ENCODE measurements at regions not wholly inside any gene's neighbourhood (a gene's known extent, or its start where the extent isn't known, plus 50 kb on each side); places are given as distances from the start of the nearest gene placed in this dataset.

DNA sequence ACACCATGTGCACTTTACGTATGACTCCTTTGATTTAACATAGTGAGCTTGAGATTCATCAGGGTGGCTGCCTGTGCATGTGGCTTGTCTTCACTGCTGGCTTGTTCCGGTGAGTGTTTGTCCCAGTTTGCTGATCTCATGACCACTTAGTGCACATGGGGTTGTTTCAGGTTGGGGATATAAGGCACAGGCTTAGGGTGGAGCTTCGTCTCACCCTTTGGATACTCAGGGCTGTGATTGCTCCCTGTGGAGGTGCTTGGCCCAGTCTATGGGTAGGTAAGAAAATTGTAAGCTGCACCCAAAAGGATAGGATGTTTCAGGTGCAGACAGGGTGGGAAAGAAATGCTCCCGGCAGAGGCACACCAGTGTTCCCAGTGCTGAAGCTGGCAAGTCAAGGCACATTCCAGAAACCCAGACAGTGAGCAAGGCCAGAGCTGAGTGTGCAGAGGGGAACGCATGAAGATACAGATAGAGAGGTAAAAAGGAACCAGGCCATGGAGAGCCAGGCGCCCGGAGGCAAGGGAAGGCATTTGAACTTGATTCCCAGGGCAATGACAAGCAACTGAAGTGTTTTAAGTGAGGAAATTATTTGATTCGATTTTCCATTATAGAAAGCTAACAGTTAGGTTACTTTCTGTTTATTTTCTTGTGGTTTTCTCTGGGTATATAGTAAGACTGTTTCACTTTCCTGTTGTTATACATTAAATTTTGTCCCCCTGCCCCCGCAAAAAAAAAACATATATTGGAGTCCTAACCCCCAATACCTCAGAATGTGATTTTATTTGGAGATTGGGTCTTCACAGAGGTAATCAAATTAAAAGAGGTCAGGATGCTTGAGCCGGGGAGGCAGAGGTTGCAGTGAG lies 289.8 kb upstream of the KLF6 start:
- DNase-seq (ENCODE audit: low read depth in 2 of 2), result no peak

DNA sequence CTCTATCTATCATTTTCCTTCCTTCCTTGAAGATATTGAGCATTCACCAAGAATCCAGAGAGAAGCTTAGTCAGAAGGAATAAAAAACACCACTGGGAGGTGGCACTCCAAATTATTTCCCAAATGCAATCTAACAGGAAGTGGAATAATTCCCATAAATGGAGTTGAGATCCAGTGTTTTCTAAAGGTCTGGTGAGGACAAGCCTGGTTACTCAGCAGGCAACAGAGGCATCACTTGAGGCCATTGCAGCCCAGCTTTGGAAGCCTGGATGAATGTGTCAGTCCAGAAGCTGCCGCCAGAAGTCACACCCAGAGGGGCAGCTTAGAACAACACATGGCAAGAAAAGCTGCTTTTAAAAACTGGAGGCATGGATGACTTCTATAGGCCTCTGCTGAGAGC lies 288.9 kb upstream of the KLF6 start:
- DNase-seq (ENCODE audit: low read depth in 2 of 2), result peak; percentile 72

DNA sequence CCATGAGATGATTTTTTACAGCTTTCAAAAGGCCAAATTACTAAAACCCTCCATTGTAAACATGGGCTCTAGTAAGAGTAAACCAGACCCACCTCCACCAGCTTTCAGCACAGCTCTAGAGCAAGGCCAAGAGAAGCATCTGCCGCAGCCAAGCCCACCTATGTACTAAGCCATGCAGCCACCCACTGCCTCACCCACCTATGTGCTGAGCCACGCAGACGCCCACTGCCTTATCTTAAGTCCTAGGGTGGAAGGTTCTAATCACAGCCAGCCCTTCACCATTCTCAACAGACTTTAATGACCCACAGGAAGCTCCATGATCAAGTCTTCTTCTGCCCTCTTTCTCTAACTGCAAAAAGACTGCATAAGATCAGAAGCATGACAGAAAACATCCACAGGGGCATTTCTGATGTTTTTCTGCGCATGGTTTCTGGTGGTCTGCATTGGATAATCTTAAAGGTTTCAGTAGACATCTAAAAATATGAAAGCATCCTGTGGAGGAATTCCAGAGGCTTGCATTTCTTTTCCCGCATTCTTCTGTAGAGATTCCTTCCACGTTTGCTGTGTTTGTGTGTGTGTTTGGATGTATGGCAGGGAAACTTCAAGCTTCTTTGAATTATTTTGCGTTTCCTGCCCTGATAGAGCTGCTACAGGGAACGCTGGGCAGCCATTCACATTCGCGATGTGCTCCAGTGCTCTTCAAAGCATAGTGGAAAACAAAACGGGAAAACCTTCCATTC lies 286.1 kb upstream of the KLF6 start:
- no peak for DNase-seq (ENCODE audit: low read depth in 2 of 2)

DNA sequence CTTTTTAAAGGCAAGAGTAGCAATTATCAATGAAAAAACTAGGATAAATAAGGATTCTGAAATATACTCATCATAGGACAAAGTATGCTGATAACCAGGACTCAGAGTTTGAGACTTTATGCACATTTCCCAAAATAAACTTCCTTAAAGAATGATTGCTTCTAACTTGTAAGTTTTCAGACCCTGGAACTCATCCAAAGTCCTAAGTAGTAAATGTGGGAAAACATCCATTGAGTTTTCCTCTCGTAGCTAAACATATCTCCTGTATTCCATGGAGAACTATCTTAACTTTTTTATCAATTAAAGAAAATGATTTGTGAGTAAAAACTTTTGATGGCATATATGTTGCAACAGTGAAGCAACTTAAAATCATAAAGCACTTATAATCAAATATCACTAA lies 285.2 kb upstream of the KLF6 start:
- no peak for DNase-seq (ENCODE audit: low read depth in 2 of 2)

DNA sequence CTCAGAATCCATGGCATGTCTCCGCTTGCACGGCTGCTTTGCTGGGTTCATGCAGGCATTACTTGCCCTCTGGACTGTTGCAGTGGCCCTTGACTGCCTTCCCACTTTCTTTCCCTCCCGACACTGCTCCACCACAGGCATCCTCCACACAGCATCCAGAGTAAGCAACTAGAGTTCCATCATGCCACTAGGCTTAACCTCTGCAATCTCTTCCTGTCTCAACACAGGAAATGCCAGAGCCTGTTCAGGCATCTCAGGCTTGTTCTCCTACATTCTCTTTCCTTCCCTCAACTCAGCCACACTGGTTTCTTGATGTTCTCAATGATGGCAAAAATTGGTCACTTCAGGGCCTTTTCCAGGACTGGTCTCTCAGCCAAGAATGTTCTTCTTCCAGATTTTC lies 284.5 kb upstream of the KLF6 start:
- DNase-seq (ENCODE audit: low read depth in 2 of 2), result peak in 1 of 2 experiments; percentile 42

DNA sequence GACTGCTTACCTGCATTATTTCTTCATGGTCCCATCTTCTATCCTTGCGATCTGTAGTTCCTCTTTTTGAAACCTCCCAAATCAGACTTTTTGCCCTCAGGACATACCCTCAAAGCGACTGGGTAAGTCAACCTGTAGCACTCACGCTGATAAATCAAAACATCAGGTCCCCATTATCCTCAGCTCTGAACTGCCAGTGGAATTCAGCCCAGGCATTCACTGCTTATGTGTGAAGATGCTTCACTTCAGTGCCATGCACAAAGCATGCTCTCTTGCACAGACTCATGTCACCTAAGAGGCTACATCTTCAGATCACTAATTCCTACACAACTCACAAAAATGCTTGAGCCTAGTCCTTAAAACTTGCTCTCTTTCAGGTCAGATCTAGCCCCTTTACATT lies 283.6 kb upstream of the KLF6 start:
- DNase-seq (ENCODE audit: low read depth in 2 of 2), result no peak

DNA sequence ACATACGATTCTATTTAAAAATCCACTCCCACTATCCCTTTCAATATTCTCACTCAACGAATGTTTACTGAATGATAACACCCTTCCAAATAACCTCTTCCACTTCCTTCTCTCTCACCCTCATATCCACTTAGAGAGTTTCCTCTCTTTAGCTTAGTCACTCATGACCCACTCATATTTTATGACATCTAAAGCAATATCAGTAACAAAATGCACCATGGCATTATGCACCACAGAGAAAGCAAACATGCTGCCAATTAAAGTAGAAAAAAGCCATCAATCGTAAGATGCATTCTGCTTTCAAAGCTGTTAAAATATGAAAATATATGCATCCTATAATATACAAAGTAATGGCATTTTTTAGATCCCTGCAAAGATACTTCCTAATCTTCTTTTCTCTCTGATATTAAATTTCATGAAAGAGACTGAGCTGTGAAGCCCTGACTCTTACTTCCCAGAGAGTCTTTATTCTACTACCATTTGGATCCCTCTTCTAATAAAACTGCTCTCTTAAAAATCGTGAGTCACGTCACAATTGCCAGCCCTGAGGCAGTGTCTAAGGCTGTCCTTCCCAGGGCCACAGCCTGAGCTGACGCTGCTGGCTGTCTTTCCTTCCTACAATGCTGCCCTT lies 283.0 kb upstream of the KLF6 start:
- DNase-seq (ENCODE audit: low read depth in 2 of 2), result no peak

DNA sequence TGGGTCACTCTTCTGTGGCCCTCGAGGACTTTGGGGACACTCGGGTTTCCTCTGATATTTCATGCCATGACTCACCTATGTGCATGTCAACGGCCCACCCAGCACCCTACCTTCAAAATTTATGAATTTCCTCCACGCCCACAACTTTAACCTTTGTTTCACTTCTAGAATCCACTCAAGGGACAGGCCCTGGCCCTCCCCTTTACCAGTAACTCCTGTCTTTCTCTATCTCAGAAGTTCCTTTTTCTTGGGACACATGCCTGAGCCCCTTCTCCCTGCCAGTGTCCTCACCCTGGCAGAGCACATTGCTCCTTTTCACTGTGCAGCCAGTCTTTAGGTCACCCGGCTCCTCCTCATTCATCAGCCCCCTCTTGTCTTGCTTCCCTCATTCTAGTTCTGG lies 282.5 kb upstream of the KLF6 start:
- no peak for DNase-seq (ENCODE audit: low read depth in 2 of 2)

DNA sequence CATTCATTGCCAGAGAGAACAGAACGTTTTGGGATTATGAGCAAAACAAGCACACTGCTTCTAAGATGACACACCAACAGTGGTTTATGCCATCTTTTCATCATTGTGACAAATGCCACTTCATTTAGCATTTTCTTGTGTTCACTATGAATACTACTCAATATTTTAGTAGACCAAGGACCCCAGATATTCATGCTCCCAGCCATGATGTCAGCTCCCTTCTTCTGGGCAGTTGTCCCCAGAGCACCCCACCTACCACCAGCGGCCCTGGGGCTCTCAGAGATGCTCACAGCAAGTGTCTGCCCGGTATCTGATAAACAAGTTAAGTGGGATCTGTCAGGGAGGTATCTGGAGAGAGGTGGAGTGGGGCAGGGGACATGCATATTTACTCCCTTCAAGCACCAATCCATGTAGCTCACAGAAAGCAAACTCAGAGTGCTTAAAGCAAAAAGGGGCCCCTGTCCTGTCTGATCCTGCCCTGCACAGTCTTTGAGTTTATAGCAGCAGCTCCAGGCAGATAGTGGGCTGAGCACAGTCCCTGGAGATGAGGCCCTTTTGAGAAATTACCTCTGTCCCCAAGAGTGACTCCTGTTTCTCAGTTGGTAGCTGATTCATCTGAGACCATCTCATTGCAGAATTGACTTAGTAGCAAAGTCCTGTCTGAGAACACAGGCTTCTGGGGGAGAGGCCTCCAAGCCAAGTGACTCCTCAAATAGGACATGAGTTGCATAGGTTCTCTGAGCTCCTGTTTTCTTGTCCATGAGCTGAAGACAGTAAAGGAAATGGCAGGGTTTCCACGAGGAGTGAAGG lies 281.8 kb upstream of the KLF6 start:
- DNase-seq (ENCODE audit: low read depth in 2 of 2), result no peak

DNA sequence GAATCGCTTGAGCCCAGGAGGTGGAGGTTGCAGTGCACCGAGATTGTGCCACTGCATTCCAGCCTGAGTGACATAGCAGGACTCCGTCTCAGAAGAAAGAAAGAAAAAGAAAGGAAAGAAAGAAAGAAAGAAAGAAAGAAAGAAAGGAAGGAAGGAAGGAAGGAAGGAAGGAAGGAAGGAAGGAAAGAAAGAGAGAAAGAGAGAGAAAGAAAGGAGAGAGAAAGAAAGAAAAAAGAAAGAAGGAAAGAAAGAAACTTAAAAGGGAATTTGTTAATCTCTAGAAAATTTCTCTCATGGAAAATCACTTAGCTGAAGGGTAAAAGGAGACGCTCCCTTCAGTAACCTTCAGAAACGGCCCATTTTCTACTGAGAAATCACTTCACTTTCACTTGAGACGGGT lies 279.5 kb upstream of the KLF6 start:
- DNase-seq (ENCODE audit: low read depth in 2 of 2), result no peak

DNA sequence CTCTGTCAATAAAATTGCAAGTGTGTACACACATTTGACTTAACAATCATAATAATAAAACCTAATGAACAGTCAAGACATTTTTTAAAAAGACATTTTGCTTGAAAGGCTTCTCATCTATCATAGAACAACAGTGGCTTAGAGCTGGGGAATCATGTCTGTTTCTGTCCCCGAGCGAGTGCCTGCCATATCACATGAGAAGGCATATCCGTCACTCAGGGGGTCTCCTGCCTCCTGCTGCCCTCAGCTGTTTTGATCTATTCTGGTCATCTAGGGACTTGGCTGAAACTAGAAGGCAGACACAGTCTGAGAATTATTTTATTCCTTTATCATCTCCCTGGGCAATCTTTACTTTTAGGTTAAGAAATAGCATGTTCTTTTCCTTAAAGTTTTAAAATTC lies 278.7 kb upstream of the KLF6 start:
- DNase-seq (ENCODE audit: low read depth in 2 of 2), result no peak

DNA sequence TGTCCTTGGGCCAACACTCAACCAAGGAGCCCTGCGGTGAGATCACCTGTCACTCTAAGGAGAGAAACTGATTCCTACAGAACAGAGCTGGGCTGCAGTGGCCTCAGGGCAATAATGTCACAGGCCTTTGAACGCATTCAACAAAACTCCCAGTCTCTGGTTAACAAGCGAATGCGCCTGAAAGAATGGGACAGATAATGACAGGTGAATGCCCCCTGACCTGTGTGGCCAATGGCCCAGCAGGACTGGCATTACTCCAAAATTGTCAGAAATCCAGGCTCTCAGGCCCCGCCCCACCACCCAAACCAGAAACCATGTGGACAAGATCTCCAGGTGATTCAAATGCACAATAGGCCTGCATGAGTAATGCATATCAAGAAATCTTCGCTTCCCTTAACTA lies 277.7 kb upstream of the KLF6 start:
- no peak for DNase-seq (ENCODE audit: low read depth in 2 of 2)

DNA sequence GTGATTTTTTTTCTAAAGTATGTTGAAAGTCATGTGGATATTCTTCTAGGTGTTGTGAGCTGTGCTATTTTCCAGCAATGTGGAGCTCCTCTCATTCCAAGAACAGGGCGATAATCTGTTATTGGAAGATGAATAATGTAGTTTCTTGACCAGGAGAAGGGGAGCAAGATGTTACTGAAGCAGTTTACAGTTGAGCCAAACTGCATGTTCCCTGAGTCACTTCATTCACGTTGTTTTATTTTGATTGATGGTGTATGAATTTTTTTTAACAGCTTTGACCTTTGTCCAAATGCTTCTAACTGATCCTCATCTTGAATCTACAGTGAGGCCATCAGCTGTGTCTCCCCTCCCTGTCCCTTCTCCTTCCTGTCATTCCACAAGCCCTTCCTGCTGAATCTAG lies 277.1 kb upstream of the KLF6 start:
- no peak for DNase-seq (ENCODE audit: low read depth in 2 of 2)

DNA sequence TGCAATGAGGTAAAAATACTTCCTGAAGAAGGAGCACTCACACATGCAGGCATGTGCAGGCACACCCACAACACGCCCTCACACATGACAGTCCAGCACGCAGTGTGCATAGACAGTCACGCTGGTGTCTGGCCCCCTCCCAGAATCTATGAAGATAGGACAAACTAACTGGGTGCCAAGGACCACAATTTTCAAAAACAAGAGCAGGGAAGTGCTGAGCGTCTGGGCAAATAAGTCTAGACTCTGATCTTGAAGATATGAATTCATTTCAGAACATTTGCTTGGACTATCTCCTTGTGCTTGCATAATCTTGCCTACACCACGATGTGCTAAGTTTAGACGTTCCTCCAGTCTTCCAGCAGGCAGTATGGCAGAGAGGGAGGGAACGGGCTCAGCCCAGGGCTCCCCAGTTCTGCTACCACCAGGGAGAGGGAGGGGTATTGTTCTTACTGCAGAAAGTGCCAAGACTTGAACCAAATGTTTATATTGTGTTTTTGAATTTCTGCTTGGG lies 276.5 kb upstream of the KLF6 start:
- DNase-seq (ENCODE audit: low read depth in 2 of 2), result no peak

DNA sequence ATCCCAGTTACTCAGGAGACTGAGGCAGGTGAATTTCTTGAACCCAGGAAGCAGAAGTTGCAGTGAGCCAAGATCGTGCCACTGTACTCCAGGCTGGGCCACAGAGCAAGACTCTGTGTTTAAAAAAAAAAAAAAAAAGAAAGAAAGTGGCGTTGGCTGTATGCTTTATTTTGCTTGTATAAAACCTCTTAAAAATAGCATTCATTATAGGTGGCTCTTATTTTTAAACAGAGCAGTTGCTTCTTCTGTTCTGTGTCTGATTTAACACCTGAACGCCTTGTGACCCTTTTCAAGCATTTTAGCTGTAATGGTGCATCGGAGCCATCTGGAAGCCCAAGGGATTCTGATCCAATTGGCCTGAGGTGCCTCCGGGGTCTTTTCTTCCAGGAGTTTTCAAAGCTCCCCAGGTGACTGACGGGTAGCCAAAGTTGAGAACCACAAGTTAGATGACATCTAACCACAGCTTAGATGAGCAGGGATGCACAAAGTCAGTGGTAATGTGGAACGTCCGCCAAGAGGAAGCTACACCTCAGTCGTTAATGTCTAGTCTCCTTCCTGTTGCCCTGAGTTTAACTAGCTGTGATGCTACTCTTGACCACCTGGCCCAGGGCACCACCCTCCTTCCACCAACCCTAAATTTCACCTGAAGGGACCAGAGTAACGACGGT lies 274.6 kb upstream of the KLF6 start:
- no peak for DNase-seq (ENCODE audit: low read depth in 2 of 2)

DNA sequence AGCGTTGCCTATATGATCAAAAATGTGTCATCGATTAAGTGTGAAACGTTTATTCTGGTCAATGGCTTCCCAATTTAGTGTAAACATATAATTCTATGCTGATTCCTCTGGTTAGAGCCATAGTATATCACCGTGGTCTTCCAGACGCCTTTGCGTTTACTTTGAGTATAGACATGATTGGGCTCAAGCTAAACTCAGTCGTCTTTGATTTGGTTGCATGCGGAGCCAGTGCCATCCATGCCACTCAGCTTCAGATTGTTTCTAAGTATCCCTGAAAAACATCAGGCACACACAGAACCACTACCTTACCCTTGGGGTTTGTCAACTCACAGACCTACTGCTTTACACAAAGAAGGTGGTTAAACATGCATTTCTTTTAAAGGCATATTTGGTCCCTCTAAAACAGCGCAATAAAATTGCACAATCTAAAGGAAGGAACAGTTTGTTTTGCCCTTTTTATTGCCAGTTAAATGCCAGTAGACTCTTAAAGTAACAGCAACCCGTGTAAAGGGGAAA lies 273.6 kb upstream of the KLF6 start:
- no peak for DNase-seq (ENCODE audit: low read depth in 2 of 2)

DNA sequence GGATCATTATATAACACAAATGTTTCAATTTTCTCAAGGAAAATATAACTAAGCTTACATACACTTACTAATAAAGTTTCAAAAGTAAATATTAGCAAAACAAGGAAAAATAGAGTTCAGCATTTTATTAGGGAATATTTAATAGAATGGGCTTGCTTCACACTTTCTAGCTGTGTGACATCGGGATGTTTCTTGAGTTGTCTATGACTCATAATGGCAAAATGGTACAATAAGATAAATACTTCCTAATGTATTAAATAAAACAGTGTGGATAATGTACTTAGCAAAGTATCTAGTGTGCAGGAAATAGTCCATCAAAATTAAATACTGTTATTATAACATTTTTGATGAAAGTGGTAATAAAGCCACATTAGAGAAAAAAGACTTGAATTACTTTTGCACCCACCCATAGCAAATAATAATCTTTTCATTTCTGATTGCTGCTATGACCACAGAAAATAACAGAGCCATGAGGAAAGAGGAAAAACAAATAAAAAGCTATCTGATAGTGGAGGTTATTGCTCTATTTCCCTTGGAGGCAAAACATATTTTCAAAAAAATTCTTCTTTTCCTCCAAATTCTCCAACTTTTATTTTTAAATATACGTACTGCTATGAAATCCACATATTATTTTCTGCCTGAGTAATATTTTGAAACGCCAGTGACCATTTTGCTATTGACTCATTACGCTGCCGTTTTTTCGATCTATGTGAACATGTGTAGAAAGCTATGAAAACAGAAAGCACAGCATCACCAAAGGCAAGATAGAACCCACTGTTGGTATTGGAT lies 272.9 kb upstream of the KLF6 start:
- DNase-seq (ENCODE audit: low read depth in 2 of 2), result no peak

DNA sequence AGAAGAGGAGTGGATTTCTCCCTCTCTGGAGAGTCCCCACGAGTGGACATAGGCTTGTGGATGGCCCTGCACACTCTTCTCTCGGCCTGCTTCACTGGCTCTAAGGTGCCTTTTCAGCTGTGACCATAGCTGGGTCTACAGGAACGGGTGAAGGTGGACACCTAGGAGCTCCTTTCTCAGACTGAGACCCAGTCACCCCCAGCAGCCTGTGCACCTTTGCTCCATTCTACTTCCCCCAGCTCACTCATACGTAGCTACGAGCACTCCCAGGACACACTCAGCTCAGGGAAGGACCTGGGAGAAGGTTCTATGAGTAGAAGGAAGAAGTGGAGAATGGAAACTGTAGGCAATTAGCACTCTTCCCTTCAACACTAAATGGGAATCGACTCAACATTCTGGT lies 272.0 kb upstream of the KLF6 start:
- DNase-seq (ENCODE audit: low read depth in 2 of 2), result no peak

DNA sequence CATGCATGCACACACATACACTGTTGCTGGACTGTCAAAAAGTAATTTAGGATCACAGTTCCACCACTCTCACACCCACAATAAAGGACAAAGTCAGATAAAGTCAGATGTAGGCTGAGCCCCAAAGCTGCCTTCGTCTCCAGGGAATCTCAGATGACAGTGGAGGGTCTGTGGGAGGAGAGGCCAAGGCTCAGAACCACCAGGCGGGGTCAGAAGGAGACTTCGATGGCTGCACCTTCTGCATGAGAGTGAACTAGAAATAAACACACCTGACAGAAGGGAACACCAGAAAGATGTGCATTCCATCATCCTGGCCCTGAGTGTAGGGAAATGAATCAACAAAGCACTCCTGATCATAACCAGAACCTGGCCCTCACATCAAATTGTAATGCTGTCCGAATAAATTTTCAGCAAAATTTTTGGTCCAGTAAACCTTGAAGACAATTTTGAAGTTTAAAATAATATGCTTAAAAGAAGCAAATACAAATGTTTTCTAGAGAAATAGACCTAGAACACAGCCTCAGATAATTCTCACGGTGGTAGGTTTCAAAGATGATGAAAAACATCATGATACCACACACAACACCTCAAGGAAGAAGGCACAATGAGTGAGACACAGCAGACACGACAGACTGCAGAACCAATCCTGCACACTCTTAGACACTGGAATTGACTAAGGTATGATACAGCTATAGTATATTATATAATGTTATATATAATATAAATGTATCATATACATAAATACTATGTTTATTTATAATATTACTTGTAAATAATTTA lies 269.8 kb upstream of the KLF6 start:
- no peak for DNase-seq (ENCODE audit: low read depth in 2 of 2)

All from fibroblast of skin of left biceps (primary cell).